ENCODE measurements at regions not wholly inside any gene's neighbourhood (a gene's known extent, or its start where the extent isn't known, plus 50 kb on each side); places are given as distances from the start of the nearest gene placed in this dataset.
A peak's percentile ranks its signal among the peaks of the same experiment; 100 is the strongest.

- DNase-seq (ENCODE audit: extremely low read depth, low read depth, low spot score), result no peak
Measured at GRCh38 chr6:78565997-78566396, 301.4 kb upstream of the IRAK1BP1 start.

DNA sequence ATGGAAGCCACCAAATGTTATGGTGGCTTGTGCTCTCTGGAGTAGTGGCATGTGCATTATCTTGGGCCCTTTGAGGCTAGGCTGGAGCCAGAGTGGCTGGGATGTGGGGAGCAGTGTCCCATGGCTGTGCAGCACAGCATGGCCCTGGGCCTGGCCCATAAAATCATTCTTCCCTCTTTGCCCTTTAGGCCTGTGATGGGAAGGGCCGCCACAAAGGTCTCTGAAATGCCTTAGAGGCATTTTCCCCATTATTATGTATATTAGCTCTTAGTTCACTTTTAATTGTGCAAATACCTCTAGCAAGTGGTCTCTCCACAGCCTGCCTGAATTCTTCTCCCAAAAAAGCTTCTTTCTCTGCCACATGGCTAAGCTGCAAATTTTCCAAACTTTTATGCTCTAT is 297.3 kb upstream of the IRAK1BP1 start:
- no peak for DNase-seq (ENCODE audit: extremely low read depth, low read depth, low spot score)

GRCh38 chr6:78577585-78577984 is 289.8 kb upstream of the IRAK1BP1 start:
- no peak for DNase-seq (ENCODE audit: extremely low read depth, low read depth, low spot score)

- no peak for DNase-seq (ENCODE audit: extremely low read depth, low read depth, low spot score)
Measured at GRCh38 chr6:78578430-78578829, 288.9 kb upstream of the IRAK1BP1 start.

GRCh38 chr6:78580923-78581322 is 286.4 kb upstream of the IRAK1BP1 start:
- DNase-seq (ENCODE audit: extremely low read depth, low read depth, low spot score), result no peak

- no peak for DNase-seq (ENCODE audit: extremely low read depth, low read depth, low spot score)
Measured at GRCh38 chr6:78583079-78583478, 284.3 kb upstream of the IRAK1BP1 start.

DNA sequence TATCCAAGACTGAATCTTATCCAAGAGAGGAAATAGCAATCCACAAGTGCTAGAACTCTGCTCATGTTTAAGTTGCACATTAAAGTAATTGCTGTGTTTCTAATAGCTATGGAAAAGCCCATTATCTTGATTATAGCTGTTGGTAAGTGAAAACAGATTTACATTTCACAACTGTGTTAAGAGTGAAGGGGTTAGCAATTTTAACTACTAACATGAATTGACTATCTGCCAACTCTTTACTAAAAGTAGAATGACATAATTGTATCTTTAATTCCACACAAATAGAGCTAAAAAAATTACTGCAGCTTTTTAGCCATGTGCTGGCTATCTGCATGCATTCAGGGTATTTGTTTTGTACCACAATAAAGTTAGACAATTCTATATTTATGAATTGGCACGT is 277.9 kb upstream of the IRAK1BP1 start:
- no peak for DNase-seq (ENCODE audit: extremely low read depth, low read depth, low spot score)

DNA sequence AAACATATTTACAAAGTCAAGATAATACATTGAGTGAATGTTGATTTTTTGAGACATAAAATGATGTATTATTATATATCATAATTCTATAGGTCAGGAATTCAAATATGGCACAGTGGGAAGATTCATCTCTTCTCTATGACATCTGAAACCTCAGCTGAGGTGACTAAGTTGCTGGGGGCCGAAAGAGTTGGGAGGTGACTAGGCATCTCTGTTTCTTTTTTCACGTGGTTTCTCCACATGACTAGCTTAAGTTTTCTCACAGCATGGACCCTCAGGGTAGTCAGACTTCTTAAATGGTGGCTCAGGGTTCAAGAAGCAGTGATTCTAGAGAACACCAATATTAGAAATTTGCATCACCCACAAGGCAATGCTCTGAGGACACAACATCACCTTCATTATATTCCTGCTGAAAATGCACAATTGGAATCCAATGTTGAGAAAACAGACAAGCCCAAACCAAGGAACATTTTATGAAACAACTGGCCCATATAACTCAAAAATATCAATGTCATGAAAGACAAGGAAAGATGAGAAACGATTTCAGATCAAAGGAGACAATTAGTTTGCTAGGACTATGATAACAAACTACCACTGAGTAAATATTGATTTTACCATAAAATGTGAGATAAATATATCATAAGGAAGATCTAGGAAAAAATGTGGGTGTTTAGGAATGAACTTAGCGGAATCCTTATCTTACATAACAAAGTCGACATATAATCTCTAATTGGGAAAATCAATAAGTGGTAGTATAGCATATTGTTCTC is 273.3 kb upstream of the IRAK1BP1 start:
- no peak for DNase-seq (ENCODE audit: extremely low read depth, low read depth, low spot score)

- no peak for DNase-seq (ENCODE audit: extremely low read depth, low read depth, low spot score)
Measured at GRCh38 chr6:78594668-78595066, 272.7 kb upstream of the IRAK1BP1 start.

GRCh38 chr6:78597966-78598365 is 269.4 kb upstream of the IRAK1BP1 start:
- no peak for DNase-seq (ENCODE audit: extremely low read depth, low read depth, low spot score)

GRCh38 chr6:78598966-78599365 is 268.4 kb upstream of the IRAK1BP1 start:
- DNase-seq (ENCODE audit: extremely low read depth, low read depth, low spot score), result peak; percentile 100

DNA sequence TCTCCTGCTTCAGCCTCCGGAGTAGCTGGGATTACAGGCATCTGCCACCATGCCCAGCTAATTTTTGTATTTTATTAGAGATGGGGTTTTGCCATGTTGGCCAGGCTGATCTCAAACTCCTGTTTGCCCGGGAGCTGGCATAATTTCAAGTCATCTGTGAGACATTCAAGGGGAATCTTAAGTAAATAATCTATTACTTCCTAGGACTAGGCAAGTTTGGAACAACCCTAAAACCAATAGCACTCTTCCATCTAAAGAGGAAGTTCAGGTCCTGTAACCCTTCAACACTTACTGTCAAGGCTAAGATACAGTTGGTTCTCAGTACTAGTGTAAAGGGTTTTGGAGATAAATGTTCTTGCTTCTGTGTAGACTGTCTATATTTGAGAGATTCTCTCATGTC is 267.8 kb upstream of the IRAK1BP1 start:
- no peak for DNase-seq (ENCODE audit: extremely low read depth, low read depth, low spot score)

DNA sequence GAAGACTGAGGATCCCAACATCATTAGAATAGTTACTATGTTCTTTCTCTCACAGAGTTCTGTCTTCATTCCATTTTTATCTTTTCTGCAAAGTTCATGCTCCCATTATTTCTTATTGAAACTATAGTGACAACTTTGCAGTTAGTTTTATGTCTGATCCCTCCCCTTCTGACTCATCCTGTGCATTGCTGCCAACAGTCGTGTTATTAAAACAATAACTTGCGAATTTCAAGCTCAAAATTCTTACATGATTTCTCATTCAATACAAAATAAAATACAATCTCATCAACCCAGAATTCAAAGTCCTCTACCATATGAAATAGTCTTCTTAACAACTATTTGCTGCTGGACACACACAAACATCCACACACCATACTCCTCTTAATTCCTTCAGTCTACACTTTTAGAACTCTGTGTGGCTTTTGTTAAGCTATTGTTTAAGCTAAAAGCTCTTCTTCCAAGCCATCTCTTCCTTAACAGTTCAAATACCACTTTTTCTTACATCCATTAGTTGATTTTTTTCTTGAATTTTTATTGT is 261.4 kb upstream of the IRAK1BP1 start:
- peak; percentile 83 for DNase-seq (ENCODE audit: extremely low read depth, low read depth, low spot score)

- DNase-seq (ENCODE audit: extremely low read depth, low read depth, low spot score), result no peak
Measured at GRCh38 chr6:78607189-78607588, 260.2 kb upstream of the IRAK1BP1 start.

DNA sequence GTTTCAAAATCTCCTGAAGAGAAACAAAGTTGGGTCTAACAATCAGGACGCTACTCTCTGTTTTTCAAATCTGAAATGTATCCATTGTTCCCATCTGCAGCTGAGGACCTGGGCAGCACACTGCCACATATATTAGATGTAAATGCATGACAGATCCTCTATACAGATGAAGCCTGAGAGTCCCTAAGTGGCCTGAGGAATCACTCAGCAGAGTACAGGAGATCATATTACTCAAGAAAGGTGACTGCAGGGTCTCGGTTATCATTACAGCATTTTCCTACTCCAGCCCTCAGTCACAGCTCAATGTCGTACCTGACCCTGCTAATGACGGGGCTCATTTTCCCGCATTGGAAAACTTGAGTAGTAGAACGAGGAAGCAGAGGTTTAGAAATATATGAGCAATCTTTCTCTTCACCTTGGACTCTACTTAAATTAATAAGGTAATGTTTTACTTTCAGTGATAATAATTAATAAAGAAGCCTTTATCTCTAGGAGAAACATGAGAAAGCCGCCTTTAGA is 256.2 kb upstream of the IRAK1BP1 start:
- DNase-seq (ENCODE audit: extremely low read depth, low read depth, low spot score), result no peak

DNA sequence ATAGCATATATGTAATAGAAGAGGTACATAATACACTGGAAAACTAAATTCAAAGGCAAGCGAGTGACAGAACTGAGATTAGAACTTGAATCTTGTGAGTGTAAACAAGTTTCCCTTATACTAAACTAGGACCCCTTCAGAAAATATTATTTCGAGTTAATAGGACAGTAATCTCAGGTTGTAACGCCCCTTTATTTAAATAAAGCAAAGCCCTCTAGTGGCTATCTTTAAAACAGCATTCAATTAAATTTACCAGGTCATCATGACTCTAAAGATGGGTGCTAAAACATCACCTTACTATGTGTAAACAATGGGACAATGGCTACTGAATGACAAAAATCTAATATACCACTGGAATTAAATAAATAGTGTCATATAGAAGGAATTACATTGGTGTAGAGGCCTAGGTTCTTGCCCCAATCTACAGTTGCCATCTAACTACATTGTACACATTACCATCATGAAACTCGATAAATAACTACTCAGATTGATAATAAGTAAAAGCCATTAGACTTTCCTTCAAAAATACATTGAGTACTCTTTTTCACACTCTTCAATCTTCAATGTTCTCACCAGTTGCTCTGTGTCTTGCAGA is 255.4 kb upstream of the IRAK1BP1 start:
- DNase-seq (ENCODE audit: extremely low read depth, low read depth, low spot score), result no peak

GRCh38 chr6:78614961-78615360 is 252.4 kb upstream of the IRAK1BP1 start:
- no peak for DNase-seq (ENCODE audit: extremely low read depth, low read depth, low spot score)

GRCh38 chr6:78615430-78615904 is 251.9 kb upstream of the IRAK1BP1 start:
- DNase-seq (ENCODE audit: extremely low read depth, low read depth, low spot score), result no peak

- no peak for DNase-seq (ENCODE audit: extremely low read depth, low read depth, low spot score)
Measured at GRCh38 chr6:78618970-78619369, 248.4 kb upstream of the IRAK1BP1 start.

DNA sequence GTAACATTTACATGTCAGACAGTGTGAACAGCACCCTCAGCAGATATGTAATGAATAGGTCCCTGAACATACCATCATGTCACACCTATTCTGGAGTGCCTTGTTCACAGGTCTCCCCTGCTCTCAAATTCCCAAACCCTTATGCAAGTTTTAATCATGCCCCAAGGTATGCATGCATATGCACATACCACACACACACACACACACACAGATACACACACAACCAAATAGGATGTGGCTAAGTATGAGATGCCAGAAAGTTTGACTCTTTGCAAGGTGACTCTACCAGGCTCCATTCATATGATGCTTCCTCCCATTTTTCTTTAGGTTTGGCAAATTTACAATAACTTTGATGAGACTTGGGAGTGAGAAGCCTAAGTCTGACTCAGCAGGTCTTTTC is 243.8 kb upstream of the IRAK1BP1 start:
- no peak for DNase-seq (ENCODE audit: extremely low read depth, low read depth, low spot score)

DNA sequence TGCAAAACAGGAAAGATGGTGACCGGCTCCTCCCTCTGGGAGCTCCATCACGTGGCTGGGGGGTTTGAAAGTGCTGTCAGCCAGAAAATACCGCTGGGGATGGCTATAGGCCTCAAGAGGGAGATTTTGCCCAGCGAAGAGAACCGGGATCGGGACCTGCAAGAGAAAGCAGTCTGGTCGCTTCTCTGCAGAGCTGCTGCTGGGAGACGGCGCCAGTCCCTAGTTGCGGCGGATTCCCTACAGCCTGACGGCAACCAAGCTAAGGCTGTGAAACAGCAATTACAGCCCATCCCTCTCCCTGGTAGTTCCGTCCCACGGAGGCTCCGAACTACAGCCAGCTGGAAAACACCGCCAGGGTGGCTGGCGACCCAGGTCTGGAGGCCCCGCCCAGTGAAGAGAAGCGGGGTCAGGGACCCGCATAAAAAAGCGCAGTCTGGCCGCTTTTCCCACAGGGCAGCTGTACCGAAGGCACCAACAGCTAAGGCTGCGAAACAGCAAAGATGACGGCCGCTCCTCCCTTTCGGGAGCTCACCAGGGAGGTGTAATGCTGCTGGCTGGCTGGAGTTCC is 238.1 kb upstream of the IRAK1BP1 start:
- DNase-seq (ENCODE audit: extremely low read depth, low read depth, low spot score), result no peak

DNA sequence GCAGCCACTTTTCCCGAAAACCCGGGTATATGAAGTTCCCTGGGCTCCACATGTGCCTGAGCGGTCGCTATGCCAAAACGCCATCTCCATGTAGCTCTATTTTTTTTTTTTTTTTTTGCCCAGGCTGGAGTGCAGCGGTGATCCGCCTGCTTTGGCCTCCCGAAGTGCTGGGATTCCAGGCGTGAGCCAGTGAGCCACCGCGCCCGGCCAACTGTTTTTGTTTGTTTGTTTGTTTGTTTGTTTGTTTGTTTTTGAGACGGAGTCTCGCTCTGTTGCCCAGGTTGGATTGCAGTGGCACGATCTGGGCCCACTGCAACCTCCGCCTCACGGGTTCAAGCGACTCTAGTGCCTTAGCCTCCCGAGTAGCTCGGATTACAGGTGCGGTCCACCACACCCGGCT is 237.5 kb upstream of the IRAK1BP1 start:
- DNase-seq (ENCODE audit: extremely low read depth, low read depth, low spot score), result no peak

Data from glomerular endothelial cell (primary cell).